A549 (cell line): ENCODE measurements at regions not wholly inside any gene's neighbourhood (a gene's known extent, or its start where the extent isn't known, plus 50 kb on each side); places are given as distances from the start of the nearest gene placed in this dataset.

Experiments used
- ATAC-seq, 2 experiments: fragments of 200-7000 bp in 1 of 2; fragments of >200 bp in 1 of 2; cut with Nextera tagmentation in 1 of 2; cut with Tn5 transposase in 1 of 2; 3 replicates each; pipeline versions ENCODE4 v1.8.0 to v1.9.1; 2018 to 2020; ENCODE audit warnings: mild to moderate bottlenecking in 1 of 2, moderate library complexity in 1 of 2
- CTCF ChIA-PET: fragments of 300-600 bp; sonication (Branson Sonifier 250); formaldehyde crosslinking; extraction: SDS; loops from one replicate; lab custom pipeline; 2021; ENCODE audit warnings: antibody characterized with exemption, inconsistent platforms; lab: Yijun Ruan, JAX
- POLR2A ChIA-PET: fragments of 350-600 bp; formaldehyde crosslinking; extraction: SDS; loops from one replicate; lab custom pipeline; 2021; ENCODE audit warnings: antibody characterized with exemption, inconsistent platforms; lab: Yijun Ruan, JAX
- DNase-seq, 2 experiments: peaks; one replicate each; pipeline versions ENCODE4 v3.0.0 to v3.0.0-alpha.2; 2011 to 2016; ENCODE audit warnings: low read depth in 1 of 2, low spot score in 1 of 2
- FAIRE-seq: peaks from 2 replicates; lab custom pipeline; 2011; peaks lifted over from hg19 to GRCh38; lab: Jason Lieb, UNC
- H3K27ac ChIP-seq, 2 experiments: fragments of >200 bp; sonication (Bioruptor Twin); formaldehyde crosslinking; 3 replicates each; pipeline ENCODE4 v1.5.1; 2016 to 2017
- H3K4me1 ChIP-seq: fragments of >200 bp; sonication (Bioruptor Twin); formaldehyde crosslinking; 3 replicates; pipeline ENCODE4 v1.6.1; 2016
- H3K4me2 ChIP-seq: fragments of >200 bp; sonication (Bioruptor Twin); formaldehyde crosslinking; 3 replicates; pipeline ENCODE4 v1.6.1; 2016
- H3K4me3 ChIP-seq: fragments of >200 bp; sonication (Bioruptor Twin); formaldehyde crosslinking; 3 replicates; pipeline ENCODE4 v1.5.1; 2016
- H3K9me3 ChIP-seq: fragments of >200 bp; sonication (Bioruptor Twin); formaldehyde crosslinking; 3 replicates; pipeline ENCODE4 v1.6.1; 2016
- CBX2 ChIP-seq: fragments of 200-600 bp; sonication (generic); IDR thresholded peaks from 2 replicates; pipeline ENCODE4 v1.6.1; 2016; ENCODE audit warnings: low read depth, mild to moderate bottlenecking, borderline replicate concordance
- E2F6 ChIP-seq: IDR thresholded peaks from 2 replicates; pipeline ENCODE4 v1.6.1; 2012; ENCODE audit warnings: low read depth, borderline replicate concordance
- EHMT2 ChIP-seq: fragments of 200-600 bp; sonication (generic); IDR thresholded peaks from 2 replicates; pipeline ENCODE4 v1.6.1; 2016; ENCODE audit warnings: antibody characterized with exemption, low read depth, mild to moderate bottlenecking, moderate library complexity
- FOXS1 ChIP-seq: fragments of 250-450 bp; sonication (Bioruptor Pico); IDR thresholded peaks from 2 replicates; pipeline ENCODE4 v1.5.0; 2020; ENCODE audit warnings: mild to moderate bottlenecking, moderate library complexity
- GATA3 ChIP-seq: IDR thresholded peaks from 2 replicates; pipeline ENCODE4 v1.6.1; 2012; ENCODE audit warnings: borderline replicate concordance
- HES2 ChIP-seq: fragments of >200 bp; sonication (Bioruptor Twin); formaldehyde crosslinking; IDR thresholded peaks from 2 replicates; pipeline ENCODE4 v1.6.1; 2016
- HOXB13 ChIP-seq: fragments of 250-450 bp; sonication (Bioruptor Pico); IDR thresholded peaks from 2 replicates; pipeline ENCODE4 v1.5.0; 2020; ENCODE audit warnings: low read depth, mild to moderate bottlenecking, moderate library complexity
- HOXB5 ChIP-seq: fragments of 250-450 bp; sonication (Bioruptor Pico); IDR thresholded peaks from 2 replicates; pipeline ENCODE4 v1.5.0; 2020; ENCODE audit warnings: mild to moderate bottlenecking, moderate library complexity
- JUNB ChIP-seq: fragments of >200 bp; sonication (Bioruptor Twin); formaldehyde crosslinking; IDR thresholded peaks from 2 replicates; pipeline ENCODE4 v1.6.1; 2016
- KDM5A ChIP-seq: fragments of 200-600 bp; sonication (generic); IDR thresholded peaks from 2 replicates; pipeline ENCODE4 v1.6.1; 2016; ENCODE audit warnings: antibody characterized with exemption, mild to moderate bottlenecking
- MAFK ChIP-seq: fragments of 450-650 bp; IDR thresholded peaks from 2 replicates; pipeline ENCODE4 v1.6.1; 2014; ENCODE audit not compliant: partially characterized antibody
- MAX ChIP-seq: IDR thresholded peaks from 2 replicates; pipeline ENCODE4 v1.6.1; 2012
- MYC ChIP-seq: IDR thresholded peaks from 2 replicates; pipeline ENCODE4 v1.6.1; 2012; ENCODE audit warnings: mild to moderate bottlenecking, inconsistent platforms, low read length, improper control_type of control experiment, borderline replicate concordance
- NPAS2 ChIP-seq: fragments of 250-450 bp; sonication (Bioruptor Pico); IDR thresholded peaks from 2 replicates; pipeline ENCODE4 v1.8.0; 2022; ENCODE audit warnings: mild to moderate bottlenecking, moderate library complexity, borderline replicate concordance
- REST ChIP-seq: fragments of 200-600 bp; sonication (generic); IDR thresholded peaks from 2 replicates; pipeline ENCODE4 v1.6.1; 2016; ENCODE audit warnings: antibody characterized with exemption, mild to moderate bottlenecking, moderate library complexity
- ZC3H11A ChIP-seq: fragments of 450-650 bp; IDR thresholded peaks from 2 replicates; pipeline ENCODE4 v1.6.1; 2014; ENCODE audit warnings: antibody characterized with exemption, mild to moderate bottlenecking
- WGBS: methylation state at CpG from one replicate; pipeline ENCODE4 v1.1.6; 2017; ENCODE audit errors: missing lambda C conversion rate; 5-methylcytosine and 5-hydroxymethylcytosine counted together

- CTCF ChIA-PET, result no interaction called here
- peak in 1 of 2 experiments; percentile 18 for DNase-seq
These were observed 406.2 kb downstream of the EFNB2 start for GRCh38 chr13:106129273-106129672.

GRCh38 chr13:106122234-106122633, 413.2 kb downstream of the EFNB2 start:
- ChIA-PET POLR2A (no interaction called here), CTCF (no interaction called here)
- Histone ChIP-seq H3K27ac (no peak overlapping the region), H3K9me3 (no peaks in the 10 kb centered on the region), H3K4me3 (no peak overlapping the region), H3K4me1 (no peaks in the 10 kb centered on the region), H3K4me2 (no peak overlapping the region)
- DNase-seq (no peak), FAIRE-seq (no peak), ATAC-seq (no peak)
- WGBS, result 67% methylated on average over 4 of the region's 4 CpGs
- TF ChIP-seq ZC3H11A (no peak), NPAS2 (no peak), EHMT2 (no peak), FOXS1 (CRISPR knock-in tag) (no peak), REST (no peak), KDM5A (no peak), HES2 (no peak), MAX (no peak), JUNB (no peak), HOXB13 (no peak), MAFK (no peak), HOXB5 (CRISPR knock-in tag) (no peak), E2F6 (no peak)

More at GRCh38 chr13:106129273-106129672, 406.2 kb downstream of the EFNB2 start:
- TF ChIP-seq REST (no peak), CBX2 (no peak), GATA3 (peak; percentile 30; the same call in 1 of the 2 replicates), MYC (no peak)
- no peak overlapping the region for H3K4me3 ChIP-seq
- no peak for FAIRE-seq
- WGBS, result 15% methylated on average over 1 of the region's 1 CpG
- no peak for ATAC-seq
- no peak overlapping the region for H3K27ac ChIP-seq
- no peaks in the 10 kb centered on the region for H3K9me3 ChIP-seq
- H3K4me2 ChIP-seq, result no peak overlapping the region
- peaks cover 17% of the 10 kb centered on the region for H3K4me1 ChIP-seq
- POLR2A ChIA-PET, result no interaction called here
